ENCODE measurements at regions not wholly inside any gene's neighbourhood (a gene's known extent, or its start where the extent isn't known, plus 50 kb on each side); places are given as distances from the start of the nearest gene placed in this dataset.

- TF ChIP-seq REST (IDR thresholded peaks at IDR 0.05; ENCODE audit: low read depth, low read length), result no peak
- no peak for TF ChIP-seq CHD2 (IDR thresholded peaks at IDR 0.05; ENCODE audit: low read length, partially characterized antibody)
- TF ChIP-seq ZBTB33 (IDR thresholded peaks at IDR 0.05; ENCODE audit: borderline replicate concordance, low read depth), result no peak
- no peak for TF ChIP-seq TAF1 (IDR thresholded peaks at IDR 0.05; ENCODE audit: borderline replicate concordance, low read depth, low read length)
- no peak for TF ChIP-seq EP300 (IDR thresholded peaks at IDR 0.05; ENCODE audit: borderline replicate concordance in 1 of 2, low read depth in 1 of 2, low read length in 1 of 2)
- TF ChIP-seq GABPA (IDR thresholded peaks at IDR 0.05; ENCODE audit: low read depth), result no peak
- no peak for TF ChIP-seq NFIC (IDR thresholded peaks at IDR 0.05; ENCODE audit: borderline replicate concordance)
Measured at GRCh38 chrX:19272452-19272851, 71.3 kb upstream of the PDHA1 start (continued).

- Histone ChIP-seq H3F3A (replicated peaks; ENCODE audit: insufficient read depth) (no peaks in the 10 kb centered on the region), H3K79me2 (ENCODE audit: insufficient read depth) (no peaks in the 10 kb centered on the region), H2AFZ (ENCODE audit: low read depth) (no peak overlapping the region), H3K4me2 (no peak overlapping the region), H3K4me1 (ENCODE audit: control insufficient read depth in 1 of 2, insufficient read depth in 2 of 2, low read depth in 1 of 2, low read length in 1 of 2) (no peaks in the 10 kb centered on the region), H3K36me3 (replicated peaks in 1 of 2; ENCODE audit: control insufficient read depth in 1 of 2, insufficient read depth in 2 of 2, low read length in 1 of 2) (no peaks in the 10 kb centered on the region), H3K27me3 (ENCODE audit: insufficient read depth) (no peaks in the 10 kb centered on the region), H3K9me2 (no peaks in the 10 kb centered on the region), H3K27ac (ENCODE audit: low read depth in 2 of 2, low read length in 1 of 2) (no peak overlapping the region), H3K9me3 (no peaks in the 10 kb centered on the region), H3K4me3 (ENCODE audit: low read depth in 2 of 2, low read length in 1 of 2) (no peak overlapping the region), H4K20me1 (ENCODE audit: insufficient read depth) (no peaks in the 10 kb centered on the region), H3K9ac (no peak overlapping the region)
- no peak for TF ChIP-seq ZBTB33 (IDR thresholded peaks at IDR 0.05; ENCODE audit: borderline replicate concordance, low read depth)
- TF ChIP-seq GABPA (IDR thresholded peaks at IDR 0.05; ENCODE audit: low read depth), result no peak
- TF ChIP-seq EP300 (IDR thresholded peaks at IDR 0.05; ENCODE audit: borderline replicate concordance in 1 of 2, low read depth in 1 of 2, low read length in 1 of 2), result no peak
- no peak for TF ChIP-seq MEF2A (IDR thresholded peaks at IDR 0.05; ENCODE audit: borderline replicate concordance, low read depth)
- TF ChIP-seq SMC3 (IDR thresholded peaks at IDR 0.05; ENCODE audit: low read depth, low read length), result no peak
- no peak for TF ChIP-seq MXI1 (IDR thresholded peaks at IDR 0.05; ENCODE audit: low read depth, low read length)
- no peak for TF ChIP-seq RAD21 (IDR thresholded peaks at IDR 0.05; ENCODE audit: low read length)
- no peak for TF ChIP-seq CHD2 (IDR thresholded peaks at IDR 0.05; ENCODE audit: low read length, partially characterized antibody)
- no peak for DNase-seq
- ChIA-PET CTCF (no interaction called here), POLR2A (no interaction called here)
- WGBS (ENCODE audit: low lambda C conversion rate), result 61% methylated on average over 1 of the region's 1 CpG
Measured at GRCh38 chrX:19280636-19281035, 63.1 kb upstream of the PDHA1 start.
